K562 (cell line): ENCODE measurements at regions not wholly inside any gene's neighbourhood (a gene's known extent, or its start where the extent isn't known, plus 50 kb on each side); places are given as distances from the start of the nearest gene placed in this dataset.

ENCODE experiments used
- BCL6 ChIP-seq: fragments of 250-450 bp; sonication (Bioruptor Pico); IDR thresholded peaks from 2 replicates; pipeline ENCODE4 v1.4.0; 2020
- CBX8 ChIP-seq: fragments of 200-600 bp; sonication (generic); IDR thresholded peaks from 2 replicates; pipeline ENCODE4 v1.6.1; 2012; ENCODE audit warnings: borderline replicate concordance, mixed run types, low read depth, mild to moderate bottlenecking, moderate library complexity, mixed read lengths, low read length, control low read depth, inconsistent platforms; ENCODE audit not compliant: poor library complexity, severe bottlenecking; ENCODE audit errors: extremely low read depth
- EZH2 ChIP-seq: IDR thresholded peaks from 2 replicates; pipeline ENCODE4 v1.6.1; 2012; ENCODE audit warnings: low read depth, mild to moderate bottlenecking, inconsistent platforms, low read length, borderline replicate concordance
- HMGXB4 ChIP-seq: sonication (generic); formaldehyde crosslinking; IDR thresholded peaks from 2 replicates; pipeline ENCODE4 v1.8.1; 2023; ENCODE audit warnings: mild to moderate bottlenecking, missing genetic modification reagents
- LEF1 ChIP-seq: fragments of 450-650 bp; IDR thresholded peaks from 2 replicates; pipeline ENCODE4 v1.6.1; 2016; ENCODE audit warnings: mild to moderate bottlenecking
- RFX5 ChIP-seq: IDR thresholded peaks from 2 replicates; pipeline ENCODE4 v1.6.1; 2011; ENCODE audit warnings: low read depth, mild to moderate bottlenecking, improper control_type of control experiment, low read length
- UBTF ChIP-seq, 2 experiments: IDR thresholded peaks; 2 replicates each; pipeline ENCODE4 v1.6.1; 2012; ENCODE audit warnings: improper control_type of control experiment in 2 of 2, low read depth in 2 of 2, low read length in 2 of 2, borderline replicate concordance in 1 of 2
- ZNF12 ChIP-seq: sonication (generic); formaldehyde crosslinking; IDR thresholded peaks from 2 replicates; pipeline ENCODE4 v1.4.0; 2020; ENCODE audit warnings: mild to moderate bottlenecking, missing genetic modification reagents
- ZNF165 ChIP-seq: fragments of 250-450 bp; sonication (Bioruptor Pico); IDR thresholded peaks from 2 replicates; pipeline ENCODE4 v1.4.0; 2020; ENCODE audit warnings: borderline replicate concordance
- ZNF785 ChIP-seq: fragments of 250-450 bp; sonication (Bioruptor Pico); IDR thresholded peaks from 2 replicates; pipeline ENCODE4 v1.4.0; 2020; ENCODE audit warnings: mild to moderate bottlenecking

- TF ChIP-seq ZNF12 (CRISPR knock-in tag) (no peak), EZH2 (no peak), HMGXB4 (CRISPR knock-in tag) (no peak), ZNF785 (CRISPR knock-in tag) (no peak), CBX8 (no peak), ZNF165 (no peak), LEF1 (no peak), RFX5 (no peak), UBTF (IDR thresholded peaks at IDR 0.05; ENCODE audit: borderline replicate concordance in 1 of 2, low read depth in 2 of 2, low read length in 2 of 2) (no peak), BCL6 (CRISPR knock-in tag) (no peak)
Observed at GRCh38 chr2:42846026-42846425, 53.6 kb upstream of the HAAO start.
